H1 (cell line): ENCODE measurements at regions not wholly inside any gene's neighbourhood (a gene's known extent, or its start where the extent isn't known, plus 50 kb on each side); places are given as distances from the start of the nearest gene placed in this dataset.

Source experiments
- CTCF ChIA-PET: fragments of 300-600 bp; sonication (Branson Sonifier 250); formaldehyde crosslinking; loops from one replicate; lab custom pipeline; 2021; ENCODE audit not compliant: partially characterized antibody; lab: Charles Lee
- POLR2A ChIA-PET: fragments of 300-600 bp; sonication (Branson Sonifier 250); formaldehyde crosslinking; loops from one replicate; lab custom pipeline; 2021; ENCODE audit warnings: inconsistent platforms; ENCODE audit not compliant: partially characterized antibody; lab: Charles Lee
- DNase-seq, 2 experiments: peaks; one replicate each; pipeline versions ENCODE4 v3.0.0 to v3.0.0-alpha.2; 2010 to 2022; ENCODE audit warnings: low spot score in 2 of 2, low read depth in 1 of 2, mixed read lengths in 1 of 2
- FAIRE-seq: peaks from 2 replicates; lab custom pipeline; 2011; peaks lifted over from hg19 to GRCh38; lab: Jason Lieb, UNC
- H2AFZ ChIP-seq: 2 replicates; pipeline ENCODE4 v1.8.1; 2012; ENCODE audit warnings: low read length, inconsistent platforms
- H2AK5ac ChIP-seq: 2 replicates; pipeline ENCODE4 v1.6.1; 2013; ENCODE audit warnings: low read depth, low read length
- H2BK120ac ChIP-seq: replicated peaks from 2 replicates; pipeline ENCODE3; 2013; ENCODE audit warnings: low read depth, low read length, inconsistent platforms
- H2BK12ac ChIP-seq: 2 replicates; pipeline ENCODE4 v1.6.1; 2013; ENCODE audit warnings: low read depth, low read length
- H2BK15ac ChIP-seq: 2 replicates; pipeline ENCODE4 v1.6.1; 2013; ENCODE audit warnings: low read length
- H2BK20ac ChIP-seq: 2 replicates; pipeline ENCODE4 v1.6.1; 2013; ENCODE audit warnings: low read length
- H2BK5ac ChIP-seq: 2 replicates; pipeline ENCODE4 v1.6.1; 2013; ENCODE audit warnings: low read depth, low read length
- H3K14ac ChIP-seq: 2 replicates; pipeline ENCODE4 v1.6.1; 2013; ENCODE audit warnings: inconsistent platforms; ENCODE audit not compliant: insufficient read length
- H3K18ac ChIP-seq: 2 replicates; pipeline ENCODE4 v1.6.1; 2013; ENCODE audit warnings: low read length; ENCODE audit errors: extremely low read depth
- H3K23ac ChIP-seq: 2 replicates; pipeline ENCODE4 v1.6.1; 2013; ENCODE audit warnings: inconsistent platforms; ENCODE audit not compliant: insufficient read length
- H3K23me2 ChIP-seq: 2 replicates; pipeline ENCODE4 v1.6.1; 2013; ENCODE audit warnings: low read depth, low read length
- H3K27ac ChIP-seq: 2 replicates; pipeline ENCODE4 v1.6.1; 2011; ENCODE audit warnings: low read depth, low read length, inconsistent platforms
- H3K27me3 ChIP-seq, 4 experiments: replicated peaks in 1 of 4; 1 replicate in 1 of 4; 2 replicates in 3 of 4; pipeline versions ENCODE4 v1.6.1 to v1.8.1; 2011 to 2013; ENCODE audit warnings: low read length in 3 of 4, mild to moderate bottlenecking in 3 of 4, inconsistent platforms in 2 of 4, mixed read lengths in 2 of 4, moderate library complexity in 1 of 4; ENCODE audit not compliant: control insufficient read depth in 3 of 4, insufficient read depth in 3 of 4; ENCODE audit errors: extremely low read depth in 1 of 4
- H3K36me3 ChIP-seq, 4 experiments: 2 replicates each; pipeline versions ENCODE4 v1.6.1 to v1.8.1; 2011 to 2013; ENCODE audit warnings: mild to moderate bottlenecking in 4 of 4, low read length in 3 of 4, moderate library complexity in 2 of 4, control low read depth in 1 of 4, inconsistent platforms in 1 of 4; ENCODE audit not compliant: insufficient read depth in 4 of 4, control insufficient read depth in 2 of 4
- H3K4ac ChIP-seq: replicated peaks from 2 replicates; pipeline ENCODE3; 2013; ENCODE audit warnings: low read length, low read depth, mixed read lengths, inconsistent platforms; ENCODE audit not compliant: insufficient read length
- H3K4me1 ChIP-seq, 4 experiments: replicated peaks in 1 of 4; 1 replicate in 1 of 4; 2 replicates in 3 of 4; pipeline versions ENCODE4 v1.6.1 to v1.8.1; 2011 to 2013; ENCODE audit warnings: low read length in 3 of 4, inconsistent platforms in 2 of 4, mixed read lengths in 1 of 4; ENCODE audit not compliant: insufficient read depth in 4 of 4, control insufficient read depth in 3 of 4
- H3K4me2 ChIP-seq, 2 experiments: 2 replicates each; pipeline versions ENCODE4 v1.6.1 to v1.8.1; 2011 to 2013; ENCODE audit warnings: low read depth in 2 of 2, low read length in 2 of 2, control low read depth in 1 of 2, inconsistent platforms in 1 of 2, mild to moderate bottlenecking in 1 of 2; ENCODE audit not compliant: insufficient read depth in 1 of 2
- H3K4me3 ChIP-seq, 4 experiments: fragments of 200-600, 300-600 bp in 1 of 4; sonication (generic), shearing (Covaris generic), sonication (Bioruptor Twin) in 1 of 4; 2 replicates each; pipeline versions ENCODE4 v1.5.1 to v1.8.1; 2011 to 2016; ENCODE audit warnings: low read length in 4 of 4, low read depth in 3 of 4, control low read depth in 2 of 4, inconsistent platforms in 2 of 4, mild to moderate bottlenecking in 2 of 4, mixed read lengths in 1 of 4, moderate library complexity in 1 of 4; ENCODE audit not compliant: insufficient read depth in 2 of 4; ENCODE audit errors: extremely low read depth in 1 of 4
- H3K56ac ChIP-seq: replicated peaks from 2 replicates; pipeline ENCODE3; 2013; ENCODE audit warnings: low read depth, mild to moderate bottlenecking, mixed read lengths, low read length, inconsistent platforms; ENCODE audit not compliant: insufficient read length
- H3K79me1 ChIP-seq: 2 replicates; pipeline ENCODE4 v1.6.1; 2013; ENCODE audit warnings: low read depth, low read length, control low read depth
- H3K79me2 ChIP-seq, 2 experiments: 2 replicates each; pipeline versions ENCODE4 v1.6.1 to v1.8.1; 2012 to 2013; ENCODE audit warnings: low read length in 2 of 2, mild to moderate bottlenecking in 2 of 2, inconsistent platforms in 1 of 2; ENCODE audit not compliant: insufficient read depth in 2 of 2, control insufficient read depth in 1 of 2
- H3K9ac ChIP-seq, 4 experiments: replicated peaks in 1 of 4; 1 replicate in 1 of 4; 2 replicates in 3 of 4; pipeline versions ENCODE4 v1.6.1 to v1.8.1; 2011 to 2013; ENCODE audit warnings: low read depth in 3 of 4, low read length in 3 of 4, control low read depth in 2 of 4, mild to moderate bottlenecking in 2 of 4, moderate library complexity in 2 of 4, inconsistent platforms in 1 of 4; ENCODE audit errors: extremely low read depth in 1 of 4
- H3K9me3 ChIP-seq, 2 experiments: 2 replicates each; pipeline versions ENCODE4 v1.6.1 to v1.8.1; 2012 to 2013; ENCODE audit warnings: mild to moderate bottlenecking in 2 of 2, moderate library complexity in 2 of 2, control low read depth in 1 of 2, inconsistent platforms in 1 of 2, low read depth in 1 of 2, low read length in 1 of 2, mixed read lengths in 1 of 2; ENCODE audit not compliant: insufficient read depth in 2 of 2
- H4K20me1 ChIP-seq, 2 experiments: replicated peaks in 1 of 2; 2 replicates each; pipeline versions ENCODE3 to v1.8.1; 2011 to 2013; ENCODE audit warnings: inconsistent platforms in 2 of 2, low read length in 2 of 2, mild to moderate bottlenecking in 1 of 2; ENCODE audit not compliant: insufficient read depth in 2 of 2, control insufficient read depth in 1 of 2
- H4K5ac ChIP-seq: 2 replicates; pipeline ENCODE4 v1.6.1; 2013; ENCODE audit warnings: low read length, low read depth, mixed read lengths, inconsistent platforms; ENCODE audit not compliant: insufficient read length
- H4K8ac ChIP-seq: 2 replicates; pipeline ENCODE4 v1.8.0; 2013; ENCODE audit warnings: mild to moderate bottlenecking, moderate library complexity, low read length, inconsistent platforms; ENCODE audit not compliant: insufficient read depth; ENCODE audit errors: extremely low read depth
- H4K91ac ChIP-seq: replicated peaks from 2 replicates; pipeline ENCODE3; 2013; ENCODE audit warnings: low read length, mixed read lengths, inconsistent platforms; ENCODE audit not compliant: insufficient read length
- ATF3 ChIP-seq: IDR thresholded peaks from 2 replicates; pipeline ENCODE4 v1.6.1; 2011; ENCODE audit warnings: low read depth, mild to moderate bottlenecking, low read length; ENCODE audit not compliant: insufficient read depth
- BRCA1 ChIP-seq: IDR thresholded peaks from 2 replicates; pipeline ENCODE4 v1.6.1; 2012; ENCODE audit warnings: low read depth, low read length, improper control_type of control experiment
- CHD1 ChIP-seq: IDR thresholded peaks from 2 replicates; pipeline ENCODE4 v1.6.1; 2012; ENCODE audit warnings: low read depth, low read length, improper control_type of control experiment
- NANOG ChIP-seq: IDR thresholded peaks from 2 replicates; pipeline ENCODE4 v1.6.1; 2011; ENCODE audit warnings: low read length, low read depth, mild to moderate bottlenecking, inconsistent platforms; ENCODE audit not compliant: insufficient read depth, poor library complexity, severe bottlenecking
- NRF1 ChIP-seq: IDR thresholded peaks from 2 replicates; pipeline ENCODE4 v1.6.1; 2011; ENCODE audit warnings: mild to moderate bottlenecking, low read depth, low read length, improper control_type of control experiment
- RFX5 ChIP-seq: IDR thresholded peaks from 2 replicates; pipeline ENCODE4 v1.6.1; 2011; ENCODE audit warnings: low read depth, low read length, improper control_type of control experiment, borderline replicate concordance
- RNF2 ChIP-seq: fragments of 200-900, 300-1000 bp; sonication (generic); IDR thresholded peaks from 2 replicates; pipeline ENCODE4 v1.7.1; 2016; ENCODE audit warnings: borderline replicate concordance, low read depth, mild to moderate bottlenecking, antibody characterized with exemption, low read length; ENCODE audit not compliant: poor library complexity, severe bottlenecking; ENCODE audit errors: missing control alignments
- ZNF274 ChIP-seq: IDR thresholded peaks from 2 replicates; pipeline ENCODE4 v1.7.0; 2012; ENCODE audit warnings: low read length, borderline replicate concordance; ENCODE audit errors: extremely low read depth
- WGBS, 2 experiments: shearing (Covaris generic) in 1 of 2; methylation state at CpG; one replicate each; pipeline versions ENCODE4 v1.1.6 to v1.1.7; 2013 to 2015; ENCODE audit warnings: low lambda C conversion rate in 2 of 2, mixed read lengths in 2 of 2, inconsistent platforms in 1 of 2, low coverage in 1 of 2, missing lambda C conversion rate in 1 of 2; ENCODE audit not compliant: insufficient replicate concordance in 2 of 2, insufficient coverage in 1 of 2, insufficient read length in 1 of 2; ENCODE audit errors: extremely low coverage in 1 of 2, missing lambda C conversion rate in 1 of 2; 5-methylcytosine and 5-hydroxymethylcytosine counted together

- no peak overlapping the region for H4K8ac ChIP-seq
- no peak overlapping the region for H3K14ac ChIP-seq
- H2BK20ac ChIP-seq = no peak overlapping the region
- H3K56ac ChIP-seq = no peak overlapping the region
- no peak overlapping the region for H2BK15ac ChIP-seq
- no peaks in the 10 kb centered on the region for H3K79me1 ChIP-seq
- no peak overlapping the region for H3K4me2 ChIP-seq
- no peaks in the 10 kb centered on the region for H3K4me1 ChIP-seq
- no peaks in the 10 kb centered on the region for H3K79me2 ChIP-seq
- H2AFZ ChIP-seq = no peak overlapping the region
- no peaks in the 10 kb centered on the region for H3K9me3 ChIP-seq
- no peak overlapping the region for H2AK5ac ChIP-seq
- DNase-seq = no peak
- H2BK120ac ChIP-seq = no peak overlapping the region
- no peak overlapping the region for H2BK12ac ChIP-seq
- H3K9ac ChIP-seq = no peak overlapping the region
- H3K36me3 ChIP-seq = no peaks in the 10 kb centered on the region; a peak in 1 of 8 replicates
- POLR2A ChIA-PET = no interaction called here
- H3K4ac ChIP-seq = no peak overlapping the region
- no peaks in the 10 kb centered on the region for H4K20me1 ChIP-seq
- H2BK5ac ChIP-seq = no peak overlapping the region
- CTCF ChIA-PET = no interaction called here
- TF ChIP-seq NRF1 (no peak), CHD1 (no peak), RNF2 (no peak), BRCA1 (no peak), ATF3 (no peak), ZNF274 (no peak), NANOG (no peak), RFX5 (no peak)
- WGBS, 2 experiments = 87% methylated on average over 2 of the region's 2 CpGs; no CpG with 5 or more reads in 1 of the 2 experiments
- no peak overlapping the region for H3K18ac ChIP-seq
- H3K4me3 ChIP-seq = no peak overlapping the region
- no peak for FAIRE-seq
- no peaks in the 10 kb centered on the region for H3K23me2 ChIP-seq
- no peak overlapping the region for H3K23ac ChIP-seq
- no peak overlapping the region for H4K91ac ChIP-seq
- no peak overlapping the region for H3K27ac ChIP-seq
- H3K27me3 ChIP-seq = 0 out of 7 replicates have a peak, but pooled peaks cover 0 to 2% (median 0%) of the 10 kb centered on the region in 4 experiments
- H4K5ac ChIP-seq = no peak overlapping the region
Observed at GRCh38 chr10:44684661-44685060, 226.5 kb upstream of the TMEM72 start.
